ENCODE measurements at regions not wholly inside any gene's neighbourhood (a gene's known extent, or its start where the extent isn't known, plus 50 kb on each side); places are given as distances from the start of the nearest gene placed in this dataset.
A peak's percentile ranks its signal among the peaks of the same experiment; 100 is the strongest.
"Not testable (repeated sequence)": the region's sequence is repeated elsewhere in the genome, so short reads cannot be mapped to it uniquely, and the experiment has no call there.

DNA sequence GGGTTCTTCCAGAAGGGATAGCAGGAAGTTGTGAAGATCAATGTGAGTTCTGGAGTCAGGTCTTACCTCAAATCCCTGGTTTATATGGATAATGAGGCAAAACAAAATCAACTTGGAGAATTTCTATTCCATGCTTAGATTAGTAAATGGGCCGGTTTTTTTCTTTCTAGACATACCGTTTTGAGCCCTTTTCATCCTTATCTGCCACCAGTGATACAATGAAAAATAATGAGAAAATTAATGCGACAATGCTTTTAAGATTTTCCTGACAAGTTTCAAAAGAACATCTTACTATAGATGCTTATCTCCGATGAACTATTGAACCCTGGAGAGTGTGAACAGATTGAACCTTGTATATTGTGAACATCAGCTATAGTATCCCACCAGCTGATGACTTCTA is 262.7 kb downstream of the BTG1 start:
- Histone ChIP-seq H3K27me3 (replicated peaks; ENCODE audit: control insufficient read depth, insufficient read depth, low read length) (no peaks in the 10 kb centered on the region), H3K4me3 (replicated peaks; ENCODE audit: low read depth, low read length) (no peak overlapping the region), H3K36me3 (ENCODE audit: control insufficient read depth, insufficient read depth, low read length) (no peaks in the 10 kb centered on the region)
- no peak for DNase-seq (ENCODE audit: extremely low read depth, insufficient read length)
- TF ChIP-seq, protein P1, sequence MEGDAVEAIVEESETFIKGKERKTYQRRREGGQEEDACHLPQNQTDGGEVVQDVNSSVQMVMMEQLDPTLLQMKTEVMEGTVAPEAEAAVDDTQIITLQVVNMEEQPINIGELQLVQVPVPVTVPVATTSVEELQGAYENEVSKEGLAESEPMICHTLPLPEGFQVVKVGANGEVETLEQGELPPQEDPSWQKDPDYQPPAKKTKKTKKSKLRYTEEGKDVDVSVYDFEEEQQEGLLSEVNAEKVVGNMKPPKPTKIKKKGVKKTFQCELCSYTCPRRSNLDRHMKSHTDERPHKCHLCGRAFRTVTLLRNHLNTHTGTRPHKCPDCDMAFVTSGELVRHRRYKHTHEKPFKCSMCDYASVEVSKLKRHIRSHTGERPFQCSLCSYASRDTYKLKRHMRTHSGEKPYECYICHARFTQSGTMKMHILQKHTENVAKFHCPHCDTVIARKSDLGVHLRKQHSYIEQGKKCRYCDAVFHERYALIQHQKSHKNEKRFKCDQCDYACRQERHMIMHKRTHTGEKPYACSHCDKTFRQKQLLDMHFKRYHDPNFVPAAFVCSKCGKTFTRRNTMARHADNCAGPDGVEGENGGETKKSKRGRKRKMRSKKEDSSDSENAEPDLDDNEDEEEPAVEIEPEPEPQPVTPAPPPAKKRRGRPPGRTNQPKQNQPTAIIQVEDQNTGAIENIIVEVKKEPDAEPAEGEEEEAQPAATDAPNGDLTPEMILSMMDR (IDR thresholded peaks at IDR 0.05; ENCODE audit: insufficient read depth, low read length, poor library complexity, severe bottlenecking) = no peak

DNA sequence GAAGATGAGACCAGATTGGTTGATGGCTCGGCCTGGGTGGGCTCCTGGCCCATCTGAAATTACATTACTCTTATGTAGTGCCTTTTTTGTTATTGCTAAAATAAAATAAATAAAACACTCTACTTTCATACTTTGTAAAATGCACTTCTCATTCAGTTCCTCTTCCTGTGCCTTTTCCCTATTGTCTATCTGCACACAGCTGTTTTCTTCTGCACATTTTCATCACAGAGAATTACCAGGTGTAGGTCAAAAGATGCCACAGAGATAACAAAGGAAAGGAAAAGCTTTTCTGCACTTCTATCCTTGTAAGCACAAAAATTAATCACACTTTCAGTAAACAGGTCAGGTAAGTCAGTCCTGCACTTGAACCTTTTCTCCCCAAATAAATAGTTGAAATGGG is 265.1 kb downstream of the BTG1 start:
- Histone ChIP-seq H3K36me3 (ENCODE audit: control insufficient read depth, insufficient read depth, low read length) (no peaks in the 10 kb centered on the region), H3K4me3 (replicated peaks; ENCODE audit: low read depth, low read length) (no peak overlapping the region), H3K27me3 (replicated peaks; ENCODE audit: control insufficient read depth, insufficient read depth, low read length) (no peaks in the 10 kb centered on the region)
- TF ChIP-seq, protein P1 (IDR thresholded peaks at IDR 0.05; ENCODE audit: insufficient read depth, low read length, poor library complexity, severe bottlenecking) = no peak
- no peak for DNase-seq (ENCODE audit: extremely low read depth, insufficient read length)

DNA sequence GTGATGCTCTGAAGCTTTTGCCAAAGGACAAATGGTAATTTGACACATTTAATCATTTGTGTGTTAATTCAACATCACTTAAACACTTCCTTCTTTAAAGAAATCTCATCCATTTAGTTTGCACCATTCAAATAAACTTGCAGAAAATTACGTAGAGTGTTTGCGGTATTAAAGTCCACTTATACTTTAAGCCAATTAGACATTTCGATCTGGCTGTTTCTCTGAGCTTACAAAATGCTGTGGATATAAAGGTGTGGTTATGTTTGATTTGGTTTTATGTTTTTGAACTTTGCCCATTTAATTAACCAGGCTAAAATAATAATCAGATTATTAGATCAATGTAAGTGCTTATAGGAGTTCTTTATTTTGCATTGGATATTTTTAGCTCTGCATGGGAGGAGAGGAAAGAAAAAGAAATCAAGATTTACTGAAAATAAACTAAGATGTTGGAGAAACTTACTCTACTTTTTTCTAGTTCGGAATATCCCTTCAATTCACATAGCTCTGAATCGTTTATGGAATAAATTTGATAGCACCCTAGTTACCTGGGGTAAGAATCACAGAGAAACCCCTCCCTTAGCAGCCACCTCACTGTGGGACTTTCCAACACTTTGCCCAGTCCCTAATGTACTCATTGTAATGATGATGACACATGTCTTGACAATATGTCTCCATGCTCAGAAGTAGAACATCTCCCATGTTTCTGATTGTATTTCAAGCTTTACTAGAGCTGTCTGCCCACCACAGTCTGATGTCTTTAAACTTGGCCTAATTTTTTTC is 268.0 kb downstream of the BTG1 start:
- Histone ChIP-seq H3K27me3 (replicated peaks; ENCODE audit: control insufficient read depth, insufficient read depth, low read length) (no peaks in the 10 kb centered on the region), H3K36me3 (ENCODE audit: control insufficient read depth, insufficient read depth, low read length) (no peaks in the 10 kb centered on the region), H3K4me3 (replicated peaks; ENCODE audit: low read depth, low read length) (no peak overlapping the region)
- no peak for DNase-seq (ENCODE audit: extremely low read depth, insufficient read length)
- TF ChIP-seq, protein P1 (IDR thresholded peaks at IDR 0.05; ENCODE audit: insufficient read depth, low read length, poor library complexity, severe bottlenecking) = no peak

DNA sequence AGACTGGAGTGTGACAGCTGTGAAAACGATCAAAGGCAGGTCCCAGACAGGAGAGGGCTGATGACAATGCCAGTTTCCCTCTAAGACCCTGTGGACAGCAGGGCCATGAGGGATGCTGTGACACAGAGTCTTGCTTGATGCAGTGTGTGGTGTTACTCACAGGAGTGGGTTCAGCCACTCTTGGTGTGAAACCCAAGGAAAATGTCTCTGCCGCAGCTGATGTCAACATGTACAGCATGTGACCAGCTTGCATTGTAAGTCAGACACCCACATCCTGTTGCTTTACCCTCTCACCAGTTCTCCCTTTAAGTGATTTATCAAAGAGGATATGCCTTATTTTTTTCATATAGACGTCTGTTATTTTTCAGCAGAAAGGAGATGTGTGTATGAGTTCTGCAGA is 268.6 kb downstream of the BTG1 start:
- TF ChIP-seq, protein P1 (IDR thresholded peaks at IDR 0.05; ENCODE audit: insufficient read depth, low read length, poor library complexity, severe bottlenecking) = no peak
- H3K4me3 ChIP-seq (replicated peaks; ENCODE audit: low read depth, low read length) = no peak overlapping the region
- H3K36me3 ChIP-seq (ENCODE audit: control insufficient read depth, insufficient read depth, low read length) = no peaks in the 10 kb centered on the region
- peak; percentile 4 for DNase-seq (ENCODE audit: extremely low read depth, insufficient read length)
- no peaks in the 10 kb centered on the region for H3K27me3 ChIP-seq (replicated peaks; ENCODE audit: control insufficient read depth, insufficient read depth, low read length)

DNA sequence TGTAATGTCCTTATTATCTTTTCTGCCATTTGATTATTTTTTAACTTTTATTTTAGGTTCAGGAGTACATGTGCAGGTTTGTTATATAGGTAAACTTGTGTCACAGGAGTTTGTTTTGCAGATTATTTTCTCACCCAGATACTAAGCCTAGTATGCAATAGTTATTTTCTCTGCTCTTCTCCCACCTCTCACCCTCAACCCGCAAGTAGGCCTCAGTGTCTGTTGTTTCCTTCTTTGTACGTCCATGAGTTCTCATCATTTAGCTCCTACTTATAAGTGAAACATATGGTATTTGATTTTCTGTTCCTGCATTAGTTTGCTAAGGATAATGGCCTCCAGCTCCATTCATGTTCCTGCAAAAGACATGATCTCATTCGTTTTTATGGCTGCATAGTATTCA is 270.0 kb downstream of the BTG1 start:
- DNase-seq (ENCODE audit: extremely low read depth, insufficient read length); H3K4me3 ChIP-seq (replicated peaks; ENCODE audit: low read depth, low read length); H3K27me3 ChIP-seq (replicated peaks; ENCODE audit: control insufficient read depth, insufficient read depth, low read length); H3K36me3 ChIP-seq (ENCODE audit: control insufficient read depth, insufficient read depth, low read length): not testable (repeated sequence)

DNA sequence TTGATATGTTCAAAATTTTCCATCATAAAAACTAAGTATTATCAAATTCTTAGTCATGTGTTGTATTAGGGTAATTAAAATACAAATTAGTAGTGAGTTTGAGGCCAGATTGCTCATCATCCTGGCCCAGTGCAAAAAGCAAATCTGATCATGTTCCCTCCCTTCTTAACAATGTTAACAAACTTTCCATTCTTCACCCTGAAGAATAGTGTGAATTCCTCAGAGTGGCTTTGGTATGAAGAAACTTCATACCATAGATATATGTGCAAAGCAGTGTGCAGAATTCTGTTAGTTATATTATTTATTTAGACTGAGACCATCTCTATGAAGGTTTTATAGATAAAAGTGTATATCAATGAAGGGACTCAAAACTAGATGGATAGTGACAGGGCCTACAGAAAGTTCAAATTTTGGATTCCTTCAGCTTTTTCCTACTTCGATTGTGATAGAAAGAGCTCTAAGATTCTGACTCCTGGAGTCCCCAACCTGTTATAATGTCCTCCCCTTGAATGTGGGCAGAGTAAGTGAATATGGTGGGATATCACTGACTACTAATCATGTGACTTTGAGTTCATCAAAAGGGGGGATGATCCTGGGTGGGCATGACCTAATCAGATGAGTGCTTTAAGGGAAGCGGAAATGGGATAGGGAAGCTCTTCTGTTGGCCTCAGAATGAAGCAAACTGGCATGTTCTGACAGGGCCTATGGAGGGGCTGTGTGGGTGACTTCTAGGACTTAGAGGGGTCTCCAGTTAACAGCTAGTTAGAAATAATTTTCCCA is 271.4 kb downstream of the BTG1 start:
- DNase-seq (ENCODE audit: extremely low read depth, insufficient read length) = no peak
- TF ChIP-seq, protein P1 (IDR thresholded peaks at IDR 0.05; ENCODE audit: insufficient read depth, low read length, poor library complexity, severe bottlenecking) = no peak
- H3K27me3 ChIP-seq (replicated peaks; ENCODE audit: control insufficient read depth, insufficient read depth, low read length) = no peaks in the 10 kb centered on the region
- H3K4me3 ChIP-seq (replicated peaks; ENCODE audit: low read depth, low read length) = no peak overlapping the region
- no peaks in the 10 kb centered on the region for H3K36me3 ChIP-seq (ENCODE audit: control insufficient read depth, insufficient read depth, low read length)

All from GM06990 (cell line).